GM18951 (cell line): ENCODE measurements at regions not wholly inside any gene's neighbourhood (a gene's known extent, or its start where the extent isn't known, plus 50 kb on each side); places are given as distances from the start of the nearest gene placed in this dataset.
"Not testable (repeated sequence)": the region's sequence is repeated elsewhere in the genome, so short reads cannot be mapped to it uniquely, and the experiment has no call there.

Source experiments
- POLR2A ChIP-seq: IDR thresholded peaks from 4 replicates; pipeline ENCODE4 v1.6.1; 2011; ENCODE audit warnings: mild to moderate bottlenecking; ENCODE audit not compliant: insufficient read length, insufficient read depth; ENCODE audit errors: extremely low read depth
- in situ Hi-C: fragments of 300-500 bp; cut with MboI; formaldehyde crosslinking; loops from one replicate; pipeline ENCODE4 v1.12.0; 2022; ENCODE audit warnings: low sequenced_read_pairs, mixed read lengths, inconsistent platforms; ENCODE audit not compliant: unreplicated experiment

DNA sequence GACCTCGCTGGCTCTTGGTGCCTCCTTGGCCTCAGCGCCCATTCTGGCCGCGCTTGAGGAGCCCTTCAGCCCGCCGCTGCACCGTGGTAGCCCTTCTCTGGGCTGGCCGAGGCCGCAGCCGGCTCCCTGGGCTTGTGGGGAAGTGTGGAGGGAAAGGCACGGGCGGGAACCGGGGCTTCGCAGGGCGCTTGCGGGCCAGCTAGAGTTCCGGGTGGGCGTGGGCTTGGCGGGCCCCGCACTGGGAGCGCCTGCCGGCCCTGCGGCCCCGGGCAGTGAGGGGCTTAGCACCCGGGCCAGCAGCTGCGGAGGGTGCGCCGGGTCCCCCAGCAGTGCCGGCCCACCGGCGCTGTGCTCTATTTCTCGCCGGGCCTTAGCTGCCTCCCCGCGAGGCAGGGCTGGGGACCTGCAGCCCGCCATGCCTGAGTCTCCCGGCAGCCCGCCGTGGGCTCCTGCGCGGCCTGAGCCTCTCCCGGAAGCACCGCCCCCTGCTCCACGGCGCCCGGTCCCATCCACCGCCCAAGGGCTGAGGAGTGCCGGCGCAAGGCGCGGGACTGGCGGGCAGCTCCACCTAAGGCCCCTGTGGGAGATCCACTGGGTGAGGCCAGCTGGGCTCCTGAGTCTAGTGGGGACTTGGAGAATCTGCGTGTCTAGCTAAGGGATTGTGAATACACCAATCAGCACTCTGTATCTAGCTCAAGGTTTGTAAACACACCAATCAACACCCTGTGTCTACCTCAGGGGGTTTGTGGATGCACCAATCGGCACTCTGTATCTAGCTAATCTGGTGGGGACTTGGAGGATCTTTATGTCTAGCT, 141.1 kb downstream of the SLCO4C1 start:
- in situ Hi-C loops, result not testable (repeated sequence)

DNA sequence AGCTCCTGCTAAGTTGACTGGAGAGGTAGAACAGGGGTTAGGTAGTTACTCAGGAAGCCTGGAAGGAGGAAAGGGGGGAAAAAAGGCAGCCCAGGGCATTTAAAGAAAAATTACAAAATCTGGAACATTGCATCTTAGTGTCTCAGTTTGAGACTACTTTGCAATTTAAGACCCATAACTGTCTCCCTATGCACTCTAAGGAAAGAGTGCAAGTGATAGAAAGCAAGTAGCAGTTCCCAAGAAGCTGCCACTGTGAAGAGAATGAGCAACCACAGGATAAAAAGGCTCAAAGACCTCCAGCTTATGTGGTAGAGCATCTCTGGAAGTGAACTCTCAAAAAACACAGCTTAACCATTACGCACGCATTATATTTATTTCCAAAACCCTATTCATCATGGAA, 141.8 kb downstream of the SLCO4C1 start:
- TF ChIP-seq POLR2A, result no peak
- in situ Hi-C loops, result no loop called here

DNA sequence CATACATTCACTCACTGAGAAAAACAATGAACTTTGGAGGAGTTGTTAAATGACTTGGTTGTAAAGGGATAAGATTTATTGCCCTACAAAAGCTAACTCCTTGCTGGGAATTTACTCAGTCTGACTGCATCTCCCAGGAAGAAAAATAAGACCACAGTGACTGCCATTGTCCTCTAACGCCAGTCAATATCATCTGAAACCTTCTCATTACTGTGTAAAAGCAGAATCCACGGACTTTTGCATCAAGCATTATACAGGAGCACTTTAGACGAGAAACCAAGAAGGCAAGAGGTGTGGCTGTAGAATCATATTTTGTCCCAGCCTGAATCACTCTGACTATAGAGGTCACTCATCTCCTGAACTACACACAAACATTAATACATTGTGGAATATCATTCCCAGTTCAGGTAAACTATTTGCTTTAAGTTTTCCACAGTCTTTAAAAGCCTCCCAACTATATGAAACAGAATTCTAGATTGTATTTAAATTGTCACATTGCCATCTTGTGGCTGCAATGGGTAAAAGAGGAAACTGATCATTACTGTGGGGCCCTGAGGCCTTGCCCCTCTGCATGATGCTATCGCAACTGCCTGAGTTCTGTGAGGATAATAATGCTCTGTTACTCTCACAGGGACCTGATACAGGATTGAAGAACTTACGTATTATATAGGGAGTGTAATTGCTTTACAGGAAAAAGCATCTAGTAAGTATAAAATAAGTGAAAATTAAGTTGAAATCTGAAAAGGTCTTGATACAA, 142.9 kb downstream of the SLCO4C1 start:
- in situ Hi-C loops, result no loop called here
- no peak for TF ChIP-seq POLR2A

DNA sequence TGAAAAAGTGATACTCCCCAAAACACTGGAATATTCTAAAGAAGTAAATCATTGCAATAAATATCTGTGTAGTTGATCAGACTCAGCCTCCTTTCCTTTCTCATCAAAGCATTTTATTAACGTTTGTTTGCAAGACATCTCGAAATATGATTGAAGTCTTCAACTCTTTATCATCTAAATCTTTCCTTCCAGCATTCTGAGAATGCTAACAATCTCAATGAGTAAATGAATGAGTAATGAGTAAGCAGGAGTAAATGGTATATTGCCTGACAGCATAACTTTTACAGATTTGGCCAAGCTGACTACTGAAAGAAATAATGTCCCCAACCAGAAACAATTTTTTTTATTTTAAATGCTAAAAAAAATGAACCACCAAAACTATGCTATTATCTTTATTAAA, 157.1 kb downstream of the SLCO4C1 start:
- no peak for TF ChIP-seq POLR2A
- in situ Hi-C loops, result no loop called here

DNA sequence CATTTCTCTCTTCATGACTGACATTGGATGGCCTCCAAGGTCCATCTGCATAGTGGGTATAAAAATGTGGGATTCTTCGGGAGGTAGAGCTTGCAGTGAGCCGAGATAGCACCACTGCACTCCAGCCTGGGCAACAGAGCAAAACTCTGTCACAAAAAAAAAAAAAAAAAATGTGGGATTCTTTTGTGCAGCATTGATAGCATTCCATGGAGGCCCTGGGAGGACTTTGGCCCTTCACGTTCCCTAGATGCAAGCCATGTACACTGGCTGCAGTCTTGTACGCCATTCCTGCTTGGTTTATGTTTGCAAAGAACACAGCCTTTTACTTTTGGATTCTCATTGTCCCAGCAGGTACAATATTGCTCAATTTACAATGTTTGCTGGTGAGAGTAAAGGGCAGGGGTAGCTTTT, 157.8 kb downstream of the SLCO4C1 start:
- no peak for TF ChIP-seq POLR2A
- in situ Hi-C loops, result no loop called here

DNA sequence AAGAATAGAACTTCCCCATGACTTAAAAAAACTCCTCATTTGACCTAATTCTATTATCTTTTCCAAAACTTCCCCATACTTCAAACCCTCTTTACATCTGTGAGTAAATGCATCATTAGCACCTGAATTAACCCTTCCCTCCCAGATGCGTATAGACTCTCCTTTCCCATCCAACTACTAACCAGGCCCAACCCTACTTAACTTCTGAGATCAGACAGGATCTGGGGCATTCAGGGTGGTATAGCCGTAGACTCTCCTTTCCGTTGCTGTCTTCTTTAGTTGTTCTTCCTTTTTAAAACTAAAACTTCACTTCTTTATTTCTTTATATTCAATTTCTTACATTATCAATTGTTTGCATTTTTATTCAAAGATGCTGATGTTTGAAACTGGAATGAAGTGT, 165.2 kb downstream of the SLCO4C1 start:
- TF ChIP-seq POLR2A, result no peak
- in situ Hi-C loops, result no loop called here

DNA sequence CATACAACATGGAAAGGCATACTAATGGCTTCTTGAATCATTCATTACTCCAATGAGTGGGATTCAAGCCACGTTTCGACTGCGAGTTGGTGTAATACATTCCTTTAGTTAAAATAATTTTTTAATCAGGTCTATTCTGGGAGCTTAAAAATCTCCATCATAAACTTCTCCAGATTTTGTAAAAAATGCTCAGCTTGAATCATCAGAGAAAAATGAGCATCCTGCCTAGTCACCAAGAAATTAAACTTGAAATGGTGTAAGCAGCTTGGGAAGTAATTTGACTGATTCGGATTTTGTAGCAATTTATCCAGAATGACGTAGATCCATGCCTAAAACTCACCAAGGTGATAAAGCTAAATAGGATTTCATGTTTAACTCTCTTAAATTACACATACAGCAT, 165.7 kb downstream of the SLCO4C1 start:
- in situ Hi-C loops, result no loop called here
- TF ChIP-seq POLR2A, result no peak

DNA sequence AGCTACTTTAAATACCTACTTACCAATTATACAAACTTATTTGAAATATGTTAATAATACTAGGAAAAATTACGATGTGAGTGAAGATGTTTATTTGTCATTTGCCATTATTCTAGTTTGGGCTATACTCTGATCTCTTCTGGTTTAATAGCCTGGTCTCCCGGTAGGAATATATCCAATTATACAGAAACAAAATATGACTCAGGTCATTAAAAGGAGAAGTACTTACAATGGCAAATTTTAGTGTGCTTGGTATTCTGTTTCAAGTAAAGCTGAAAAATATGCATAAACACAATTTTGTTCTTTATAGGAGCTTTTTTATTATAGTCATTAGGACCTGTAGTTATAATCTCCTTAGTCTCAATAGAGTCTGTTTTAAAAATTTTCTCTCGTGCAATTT, 176.8 kb downstream of the SLCO4C1 start:
- TF ChIP-seq POLR2A, result no peak
- in situ Hi-C loops, result no loop called here

DNA sequence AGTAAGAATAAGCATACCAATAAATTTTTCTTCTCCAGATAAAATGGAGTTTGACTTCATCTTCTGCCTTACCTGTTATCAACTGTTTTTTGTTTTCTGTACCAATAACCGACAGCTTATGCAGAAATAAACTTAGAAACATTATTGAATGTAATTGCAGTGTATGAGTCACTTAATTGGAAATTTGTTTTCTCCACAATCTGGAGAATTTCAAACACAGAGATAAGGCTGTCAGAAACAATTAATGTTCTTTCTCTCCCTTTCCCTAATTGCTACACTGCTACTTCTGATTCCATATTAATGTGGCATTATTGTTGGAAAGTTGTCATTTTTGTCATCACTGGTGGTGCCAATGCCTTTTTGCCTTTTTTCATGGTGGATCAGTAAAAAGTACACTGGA, 180.3 kb downstream of the SLCO4C1 start:
- TF ChIP-seq POLR2A, result no peak
- in situ Hi-C loops, result no loop called here

DNA sequence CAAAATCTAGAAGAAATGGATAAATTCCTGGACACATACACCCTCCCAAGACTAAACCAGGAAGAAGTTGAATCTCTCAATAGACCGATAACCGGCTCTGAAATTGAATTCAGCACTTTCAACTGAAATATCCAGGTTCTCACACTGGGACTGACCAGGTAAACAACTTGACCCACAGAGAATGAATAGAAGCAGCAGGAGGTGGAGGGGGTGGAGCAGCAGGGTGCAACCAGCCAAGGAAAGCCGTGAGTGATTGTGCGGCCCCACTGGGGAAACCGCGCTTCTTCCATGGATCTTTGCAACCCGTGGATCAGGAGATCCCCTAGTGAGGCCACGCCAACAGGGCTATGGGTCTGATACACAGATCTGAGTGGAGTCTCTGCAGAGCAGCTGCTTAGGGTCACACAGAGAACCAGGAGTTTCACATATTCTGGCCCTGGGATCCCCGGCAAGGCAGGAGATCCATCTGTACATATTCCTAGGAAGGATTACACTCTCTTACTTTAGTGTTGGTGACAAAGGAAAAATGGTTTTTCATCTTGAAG, 181.5 kb downstream of the SLCO4C1 start:
- no peak for TF ChIP-seq POLR2A
- in situ Hi-C loops, result no loop called here

DNA sequence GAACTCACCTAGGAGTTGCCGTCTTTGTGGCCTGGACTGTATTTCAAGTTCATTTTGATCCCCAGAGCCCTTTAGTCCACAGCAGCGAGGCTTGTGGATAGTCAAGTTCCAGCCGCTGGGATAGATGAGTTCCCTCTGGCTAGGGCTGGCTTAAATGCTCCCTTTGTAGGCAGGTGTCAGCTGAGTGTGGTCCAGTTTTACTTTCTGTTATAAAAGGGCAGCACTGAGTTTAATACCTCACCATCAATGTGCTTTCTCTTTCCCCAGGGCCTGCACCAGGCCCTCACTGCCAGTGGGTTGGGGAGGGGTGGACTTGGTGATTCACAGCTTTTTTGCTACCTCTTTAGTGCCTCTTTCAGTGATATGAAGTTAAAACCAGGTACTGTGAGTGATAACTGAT, 188.2 kb downstream of the SLCO4C1 start:
- TF ChIP-seq POLR2A, result no peak
- in situ Hi-C loops, result no loop called here

DNA sequence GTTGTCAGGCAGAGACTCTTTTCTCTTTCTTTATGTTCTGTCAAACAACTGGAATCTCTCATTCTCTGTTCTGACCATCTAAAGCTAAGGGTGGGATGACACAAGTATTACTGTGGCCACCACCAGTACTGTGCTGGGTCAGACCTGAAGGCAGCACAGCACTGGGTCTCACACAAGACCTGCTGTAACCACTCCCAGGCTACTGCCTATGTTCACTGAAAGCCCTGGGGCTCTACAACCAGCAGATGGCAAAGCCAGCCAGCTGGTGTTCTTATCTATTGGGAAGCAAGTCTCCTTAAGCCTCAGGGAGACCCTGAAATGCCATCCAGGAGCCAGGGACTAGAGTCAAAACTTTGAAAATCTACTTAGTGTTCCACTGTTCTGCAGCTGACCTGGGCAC, 189.5 kb downstream of the SLCO4C1 start:
- in situ Hi-C loops, result no loop called here
- no peak for TF ChIP-seq POLR2A

DNA sequence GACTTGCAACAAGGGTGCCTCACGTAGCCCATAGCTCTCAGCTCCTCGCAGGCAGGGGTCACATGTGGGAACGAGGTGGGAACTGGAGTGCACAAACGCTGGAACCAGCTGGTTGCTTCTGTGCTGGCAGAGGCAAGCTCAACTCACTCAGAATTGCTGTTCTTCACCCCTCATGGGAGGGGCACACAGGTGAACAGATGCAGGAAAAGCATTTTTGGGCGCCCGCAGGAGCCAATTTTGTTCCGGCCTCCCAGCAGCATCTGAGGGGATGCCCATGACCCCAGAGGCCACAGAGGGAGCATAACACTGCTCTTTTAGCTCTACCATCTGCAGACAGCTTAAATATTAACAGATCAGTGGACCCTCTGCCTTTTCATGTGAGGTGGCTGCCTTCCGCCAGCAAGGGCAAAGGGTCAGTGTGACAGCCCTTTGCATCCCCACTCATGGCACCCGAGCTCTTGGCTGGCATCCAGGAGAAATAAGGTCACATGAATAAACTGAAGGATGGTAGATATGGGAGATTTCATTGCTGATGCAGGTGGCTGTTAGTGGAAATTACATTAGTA, 196.2 kb downstream of the SLCO4C1 start:
- TF ChIP-seq POLR2A, result no peak
- in situ Hi-C loops, result no loop called here

DNA sequence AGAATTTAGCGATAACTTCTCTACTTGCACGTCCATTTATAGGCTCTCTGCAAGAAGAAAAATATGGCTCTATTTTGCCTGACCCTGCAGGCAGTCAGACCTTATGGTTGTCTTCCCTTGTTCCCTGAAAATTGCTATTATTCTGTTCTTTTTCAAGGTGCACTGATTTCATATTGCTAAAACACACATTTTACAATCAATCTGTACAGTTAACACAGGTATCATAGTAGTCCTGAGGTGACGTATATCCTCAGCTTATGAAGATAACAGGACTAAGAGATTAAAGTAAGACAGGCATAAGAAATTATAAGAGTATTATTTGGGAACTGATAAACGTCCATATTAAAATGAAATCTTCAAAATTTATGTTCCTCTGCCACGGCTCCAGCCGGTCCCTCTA, 197.0 kb downstream of the SLCO4C1 start:
- in situ Hi-C loops, result not testable (repeated sequence)

DNA sequence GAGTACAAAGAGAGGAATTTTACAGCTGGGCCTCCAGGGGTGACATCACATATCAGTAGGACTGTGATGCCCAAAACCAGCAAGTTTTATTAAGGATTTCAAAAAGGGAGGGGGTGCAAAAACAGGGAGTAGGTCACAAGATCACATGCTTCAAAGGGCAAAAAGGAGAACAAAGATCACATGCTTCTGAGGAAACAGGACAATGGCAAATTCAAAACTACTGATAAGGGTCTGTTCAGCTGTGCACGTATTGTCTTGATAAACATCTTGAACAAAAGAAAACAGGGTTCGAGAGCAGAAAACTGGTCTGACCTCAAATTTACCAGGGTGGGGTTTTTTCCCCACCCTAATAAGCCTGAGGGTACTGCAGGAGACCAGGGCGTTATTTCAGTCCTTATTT, 197.5 kb downstream of the SLCO4C1 start:
- in situ Hi-C loops, result not testable (repeated sequence)
